ENCODE measurements at regions not wholly inside any gene's neighbourhood (a gene's known extent, or its start where the extent isn't known, plus 50 kb on each side); places are given as distances from the start of the nearest gene placed in this dataset.
A peak's percentile ranks its signal among the peaks of the same experiment; 100 is the strongest.

DNA sequence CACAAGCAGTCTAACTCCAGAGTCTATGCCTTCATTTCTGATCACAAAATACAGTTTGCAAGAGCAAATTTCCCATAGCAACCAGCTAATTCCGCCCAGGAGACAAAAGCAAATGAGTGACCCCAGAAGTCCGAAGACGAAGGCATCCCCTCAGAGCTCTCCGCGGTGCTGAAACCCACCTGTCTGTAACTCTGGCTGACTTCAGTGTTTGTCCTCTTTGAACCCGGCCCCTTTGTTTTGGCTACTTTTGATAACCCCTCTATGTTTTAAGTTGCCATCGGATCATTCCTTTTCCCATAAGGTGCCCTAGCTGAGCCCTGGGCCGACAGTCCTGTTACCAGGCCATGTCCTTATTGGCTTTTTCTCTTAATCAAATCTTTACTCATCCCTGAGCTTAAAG is 515.8 kb downstream of the PTPRU start:
- peak; percentile 68 for DNase-seq
- H3K4me3 ChIP-seq (ENCODE audit: insufficient read depth, low read depth, low read length), result no peak overlapping the region
- H3K27me3 ChIP-seq (ENCODE audit: control insufficient read depth, insufficient read depth, low read length), result no peaks in the 10 kb centered on the region; the same call in 1 of the 2 replicates
- H3K36me3 ChIP-seq (replicated peaks; ENCODE audit: control insufficient read depth, insufficient read depth, low read length), result no peaks in the 10 kb centered on the region

DNA sequence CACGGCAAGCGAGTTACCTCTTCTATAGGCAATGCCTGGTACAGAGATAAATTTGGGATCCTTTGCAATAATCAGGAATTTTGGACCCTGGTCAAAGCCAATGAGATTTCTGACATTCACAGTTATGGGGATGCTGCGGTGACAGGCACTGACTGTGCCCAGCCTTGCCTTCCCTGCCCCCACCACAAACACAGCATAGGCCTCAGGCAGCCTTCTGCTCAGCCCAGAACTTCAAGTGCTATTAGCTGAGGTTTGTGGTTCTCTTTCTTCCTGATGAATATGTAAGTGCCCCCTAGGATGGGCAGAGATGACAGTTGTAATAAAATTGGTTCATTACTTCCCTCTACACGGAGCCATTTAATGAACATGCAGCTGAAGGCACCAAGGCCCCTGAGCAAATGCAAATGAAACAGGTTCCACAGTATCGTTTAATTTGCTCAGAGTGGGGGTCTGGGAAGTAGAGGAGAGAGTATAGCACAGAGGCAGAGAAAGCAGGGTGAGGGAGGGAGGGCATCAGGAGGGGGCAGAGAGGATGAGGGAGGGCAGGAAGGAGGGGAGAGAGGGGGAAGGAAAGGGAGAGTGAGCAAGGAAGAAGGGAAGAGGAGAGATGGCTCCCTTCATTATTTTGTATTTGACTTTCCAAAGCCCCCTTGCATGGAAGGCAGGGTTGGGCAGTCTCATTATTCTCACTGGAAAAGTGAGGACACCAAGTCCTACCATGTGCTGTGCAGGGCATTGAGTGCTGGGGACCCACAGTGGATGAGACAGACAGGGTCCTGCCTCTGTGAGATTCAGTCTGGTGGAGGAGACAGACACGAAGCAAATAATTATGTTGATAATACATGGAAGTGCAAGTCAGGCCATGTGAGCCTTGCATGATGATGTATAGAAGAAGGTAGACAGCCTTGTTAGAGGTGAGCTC is 513.0 kb downstream of the PTPRU start:
- no peak overlapping the region for H3K4me3 ChIP-seq (ENCODE audit: insufficient read depth, low read depth, low read length)
- H3K27me3 ChIP-seq (ENCODE audit: control insufficient read depth, insufficient read depth, low read length), result no peaks in the 10 kb centered on the region; the same call in 1 of the 2 replicates
- no peaks in the 10 kb centered on the region for H3K36me3 ChIP-seq (replicated peaks; ENCODE audit: control insufficient read depth, insufficient read depth, low read length)
- DNase-seq, result no peak

DNA sequence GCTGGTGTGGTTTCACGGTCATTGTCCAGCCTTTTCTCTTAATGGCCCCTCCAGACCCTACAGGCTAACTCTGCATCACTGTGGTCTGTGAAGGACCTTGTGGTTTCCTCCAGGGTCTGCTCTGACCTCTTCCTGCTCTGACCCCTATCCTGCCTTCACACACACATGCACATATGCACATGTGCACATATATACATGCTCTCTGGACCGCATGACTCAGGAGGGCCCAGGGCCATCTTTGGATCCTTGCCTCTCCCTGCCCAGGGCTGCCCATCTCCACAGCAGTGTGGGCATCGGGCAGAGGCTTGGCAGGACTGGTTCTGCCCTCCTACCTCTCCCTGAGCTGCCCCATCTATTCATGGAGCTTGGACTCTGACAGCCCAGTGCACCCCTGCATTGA is 510.9 kb downstream of the PTPRU start:
- no peak for DNase-seq
- Histone ChIP-seq H3K36me3 (replicated peaks; ENCODE audit: control insufficient read depth, insufficient read depth, low read length) (no peaks in the 10 kb centered on the region), H3K4me3 (ENCODE audit: insufficient read depth, low read depth, low read length) (no peak overlapping the region), H3K27me3 (ENCODE audit: control insufficient read depth, insufficient read depth, low read length) (no peaks in the 10 kb centered on the region; the same call in 1 of the 2 replicates)

- DNase-seq, result no peak
- Histone ChIP-seq H3K27me3 (ENCODE audit: control insufficient read depth, insufficient read depth, low read length) (no peaks in the 10 kb centered on the region; the same call in 1 of the 2 replicates), H3K4me3 (ENCODE audit: insufficient read depth, low read depth, low read length) (no peak overlapping the region), H3K36me3 (replicated peaks; ENCODE audit: control insufficient read depth, insufficient read depth, low read length) (no peaks in the 10 kb centered on the region)
These were observed 509.8 kb downstream of the PTPRU start for GRCh38 chr1:29746076-29746665.

- no peak overlapping the region for H3K4me3 ChIP-seq (ENCODE audit: insufficient read depth, low read depth, low read length)
- H3K36me3 ChIP-seq (replicated peaks; ENCODE audit: control insufficient read depth, insufficient read depth, low read length), result no peaks in the 10 kb centered on the region
- no peaks in the 10 kb centered on the region; the same call in 1 of the 2 replicates for H3K27me3 ChIP-seq (ENCODE audit: control insufficient read depth, insufficient read depth, low read length)
- DNase-seq, result peak; percentile 56
These were observed 508.6 kb downstream of the PTPRU start for GRCh38 chr1:29744684-29745490.

- Histone ChIP-seq H3K4me3 (ENCODE audit: insufficient read depth, low read depth, low read length) (no peak overlapping the region), H3K36me3 (replicated peaks; ENCODE audit: control insufficient read depth, insufficient read depth, low read length) (no peaks in the 10 kb centered on the region), H3K27me3 (ENCODE audit: control insufficient read depth, insufficient read depth, low read length) (no peaks in the 10 kb centered on the region; the same call in 1 of the 2 replicates)
- no peak for DNase-seq
These were observed 507.6 kb downstream of the PTPRU start for GRCh38 chr1:29743931-29744330.

GRCh38 chr1:29743264-29743663 is 506.9 kb downstream of the PTPRU start:
- Histone ChIP-seq H3K4me3 (ENCODE audit: insufficient read depth, low read depth, low read length) (no peak overlapping the region), H3K27me3 (ENCODE audit: control insufficient read depth, insufficient read depth, low read length) (no peaks in the 10 kb centered on the region; the same call in 1 of the 2 replicates), H3K36me3 (replicated peaks; ENCODE audit: control insufficient read depth, insufficient read depth, low read length) (no peaks in the 10 kb centered on the region)
- no peak for DNase-seq

DNA sequence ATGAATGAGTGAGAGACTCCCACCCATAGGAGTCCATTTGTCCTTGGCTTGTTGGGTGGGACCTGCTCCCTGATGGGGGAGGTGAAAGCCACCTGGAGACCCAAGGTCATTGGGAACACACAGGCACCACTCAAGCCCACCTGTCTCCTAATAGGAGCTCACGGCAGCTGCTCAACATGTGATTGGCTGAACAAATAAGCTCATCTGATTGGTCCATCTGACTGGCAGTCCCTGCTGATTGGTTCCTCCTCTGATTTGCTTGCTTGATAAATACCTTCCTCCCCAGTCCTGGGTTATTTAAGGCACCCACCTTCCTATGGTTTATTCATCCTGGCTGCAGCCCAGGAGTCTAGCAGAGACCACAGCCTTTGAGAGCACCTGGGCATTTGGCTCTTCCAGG is 502.9 kb downstream of the PTPRU start:
- Histone ChIP-seq H3K36me3 (replicated peaks; ENCODE audit: control insufficient read depth, insufficient read depth, low read length) (no peaks in the 10 kb centered on the region), H3K27me3 (ENCODE audit: control insufficient read depth, insufficient read depth, low read length) (no peaks in the 10 kb centered on the region; the same call in 1 of the 2 replicates), H3K4me3 (ENCODE audit: insufficient read depth, low read depth, low read length) (no peak overlapping the region)
- no peak for DNase-seq

DNA sequence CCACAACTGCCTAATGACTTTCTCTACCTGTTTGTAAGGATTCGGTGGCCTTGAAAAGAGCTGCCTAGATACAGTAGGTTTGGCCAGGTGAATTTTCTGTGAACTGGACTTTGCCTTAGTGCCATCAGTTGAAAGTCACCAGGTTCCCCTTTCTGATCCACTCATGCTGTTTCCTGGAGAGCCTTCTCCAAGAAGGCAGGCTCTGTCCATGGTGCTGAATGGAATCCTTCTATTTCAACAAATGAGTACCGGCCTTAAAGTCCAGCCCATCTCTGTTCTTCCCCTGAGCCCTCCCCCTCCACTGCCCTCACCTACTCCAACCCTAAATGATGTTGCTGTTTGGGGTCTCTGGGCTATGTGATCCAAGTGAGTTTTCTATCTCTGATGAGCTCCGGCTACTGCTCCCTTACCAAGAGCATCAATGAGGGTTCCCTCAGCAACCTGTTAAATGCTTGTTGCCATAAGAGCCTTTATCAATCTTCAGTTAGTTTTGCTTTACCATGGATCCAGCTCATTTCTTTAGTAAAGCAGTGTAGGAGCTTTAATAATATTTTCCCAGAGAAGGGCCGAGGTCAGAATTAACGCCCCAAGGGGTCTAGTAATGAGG is 500.4 kb downstream of the PTPRU start:
- no peaks in the 10 kb centered on the region for H3K36me3 ChIP-seq (replicated peaks; ENCODE audit: control insufficient read depth, insufficient read depth, low read length)
- no peaks in the 10 kb centered on the region; the same call in 1 of the 2 replicates for H3K27me3 ChIP-seq (ENCODE audit: control insufficient read depth, insufficient read depth, low read length)
- no peak overlapping the region for H3K4me3 ChIP-seq (ENCODE audit: insufficient read depth, low read depth, low read length)
- peak; percentile 76 for DNase-seq

GRCh38 chr1:29732453-29732852 is 496.1 kb downstream of the PTPRU start:
- Histone ChIP-seq H3K36me3 (replicated peaks; ENCODE audit: control insufficient read depth, insufficient read depth, low read length) (no peaks in the 10 kb centered on the region), H3K27me3 (ENCODE audit: control insufficient read depth, insufficient read depth, low read length) (no peaks in the 10 kb centered on the region), H3K4me3 (ENCODE audit: insufficient read depth, low read depth, low read length) (no peak overlapping the region)
- no peak for DNase-seq

GRCh38 chr1:29730623-29731022 is 494.3 kb downstream of the PTPRU start:
- Histone ChIP-seq H3K36me3 (replicated peaks; ENCODE audit: control insufficient read depth, insufficient read depth, low read length) (no peaks in the 10 kb centered on the region), H3K4me3 (ENCODE audit: insufficient read depth, low read depth, low read length) (no peak overlapping the region), H3K27me3 (ENCODE audit: control insufficient read depth, insufficient read depth, low read length) (no peaks in the 10 kb centered on the region)
- no peak for DNase-seq

- Histone ChIP-seq H3K27me3 (ENCODE audit: control insufficient read depth, insufficient read depth, low read length) (no peaks in the 10 kb centered on the region), H3K4me3 (ENCODE audit: insufficient read depth, low read depth, low read length) (no peak overlapping the region), H3K36me3 (replicated peaks; ENCODE audit: control insufficient read depth, insufficient read depth, low read length) (no peaks in the 10 kb centered on the region)
- DNase-seq, result no peak
These were observed 493.0 kb downstream of the PTPRU start for GRCh38 chr1:29729281-29729680.

DNA sequence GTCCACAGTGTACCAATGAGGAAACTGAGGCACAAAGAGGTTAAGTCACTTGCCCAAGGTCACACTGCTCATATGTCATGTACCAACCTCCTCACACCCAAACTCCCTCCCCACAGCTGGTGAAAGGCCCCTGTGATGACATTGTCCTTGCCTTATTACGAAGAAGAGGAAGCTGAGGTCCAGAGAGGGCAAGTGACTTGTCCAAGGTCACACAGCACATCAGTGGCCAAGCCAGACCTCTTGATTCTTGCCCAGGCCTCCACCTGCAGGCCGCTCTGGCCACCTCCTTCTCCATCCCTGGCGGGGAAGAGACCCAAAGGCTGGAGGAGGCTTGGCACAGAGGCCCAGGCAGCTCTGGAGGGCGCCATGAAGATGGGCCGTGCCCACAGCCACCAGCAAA is 492.4 kb downstream of the PTPRU start:
- no peak for DNase-seq

GRCh38 chr1:29725262-29725661 is 488.9 kb downstream of the PTPRU start:
- H3K4me3 ChIP-seq (ENCODE audit: insufficient read depth, low read depth, low read length), result no peak overlapping the region
- H3K36me3 ChIP-seq (replicated peaks; ENCODE audit: control insufficient read depth, insufficient read depth, low read length), result no peaks in the 10 kb centered on the region
- no peak for DNase-seq
- H3K27me3 ChIP-seq (ENCODE audit: control insufficient read depth, insufficient read depth, low read length), result no peaks in the 10 kb centered on the region

More for the DNA sequence above, 492.4 kb downstream of the PTPRU start:
- no peaks in the 10 kb centered on the region for H3K36me3 ChIP-seq (replicated peaks; ENCODE audit: control insufficient read depth, insufficient read depth, low read length)
- no peak overlapping the region for H3K4me3 ChIP-seq (ENCODE audit: insufficient read depth, low read depth, low read length)
- no peaks in the 10 kb centered on the region for H3K27me3 ChIP-seq (ENCODE audit: control insufficient read depth, insufficient read depth, low read length)

Measured in H7 (cell line).